ENCODE measurements at regions not wholly inside any gene's neighbourhood (a gene's known extent, or its start where the extent isn't known, plus 50 kb on each side); places are given as distances from the start of the nearest gene placed in this dataset.
A peak's percentile ranks its signal among the peaks of the same experiment; 100 is the strongest.
"Not testable (repeated sequence)": the region's sequence is repeated elsewhere in the genome, so short reads cannot be mapped to it uniquely, and the experiment has no call there.

- no peaks in the 10 kb centered on the region for H3K9me3 ChIP-seq (ENCODE audit: control insufficient read depth, low read length, poor library complexity, severe bottlenecking)
- DNase-seq (no peak), ATAC-seq (no peak)
- Mint-ChIP-seq H3K4me1 (peaks cover 30% of the 10 kb centered on the region), H3K36me3 (ENCODE audit: low read depth) (peaks cover 8% of the 10 kb centered on the region), H3K27me3 (peaks cover 81% of the 10 kb centered on the region), H3K27ac (no peak overlapping the region), H3K4me3 (peak overlapping the region; percentile 90)
Measured at GRCh38 chr1:181317261-181317930, 165.9 kb upstream of the CACNA1E start.

GRCh38 chr1:181318022-181318857 lies 165.1 kb upstream of the CACNA1E start:
- no peak overlapping the region for H3K27ac Mint-ChIP-seq

GRCh38 chr1:181318858-181319235 lies 164.5 kb upstream of the CACNA1E start:
- no peak for ATAC-seq
- peaks cover 28% of the 10 kb centered on the region for H3K4me1 Mint-ChIP-seq
- no peak overlapping the region for H3K27ac Mint-ChIP-seq
- no peaks in the 10 kb centered on the region for H3K9me3 ChIP-seq (ENCODE audit: control insufficient read depth, low read length, poor library complexity, severe bottlenecking)
- H3K27me3 Mint-ChIP-seq: peaks cover 73% of the 10 kb centered on the region
- DNase-seq: no peak
- H3K36me3 Mint-ChIP-seq (ENCODE audit: low read depth): peaks cover 7% of the 10 kb centered on the region
- peak overlapping the region; percentile 90 for H3K4me3 Mint-ChIP-seq

More at GRCh38 chr1:181318022-181318857, 165.1 kb upstream of the CACNA1E start:
- DNase-seq: no peak
- Mint-ChIP-seq H3K36me3 (ENCODE audit: low read depth) (peaks cover 7% of the 10 kb centered on the region), H3K4me3 (peak overlapping the region; percentile 90), H3K27me3 (peaks cover 73% of the 10 kb centered on the region), H3K4me1 (peaks cover 28% of the 10 kb centered on the region)
- peak; percentile 33 for ATAC-seq
- no peaks in the 10 kb centered on the region for H3K9me3 ChIP-seq (ENCODE audit: control insufficient read depth, low read length, poor library complexity, severe bottlenecking)

- Mint-ChIP-seq H3K36me3 (ENCODE audit: low read depth) (peaks cover 4% of the 10 kb centered on the region), H3K27me3 (peaks cover 66% of the 10 kb centered on the region), H3K4me3 (no peak overlapping the region), H3K27ac (no peak overlapping the region), H3K4me1 (peaks cover 22% of the 10 kb centered on the region)
- no peaks in the 10 kb centered on the region for H3K9me3 ChIP-seq (ENCODE audit: control insufficient read depth, low read length, poor library complexity, severe bottlenecking)
- ATAC-seq (no peak), DNase-seq (no peak)
Measured at GRCh38 chr1:181319907-181320306, 163.4 kb upstream of the CACNA1E start.

- Mint-ChIP-seq H3K4me1 (peaks cover 4% of the 10 kb centered on the region), H3K27me3 (peaks cover 17% of the 10 kb centered on the region), H3K36me3 (ENCODE audit: low read depth) (peaks cover 3% of the 10 kb centered on the region), H3K27ac (no peak overlapping the region), H3K4me3 (no peak overlapping the region)
- no peak for ATAC-seq
- no peaks in the 10 kb centered on the region for H3K9me3 ChIP-seq (ENCODE audit: control insufficient read depth, low read length, poor library complexity, severe bottlenecking)
- no peak for DNase-seq
Measured at GRCh38 chr1:181324797-181325616, 158.3 kb upstream of the CACNA1E start.

- not testable (repeated sequence) for H3K36me3 Mint-ChIP-seq (ENCODE audit: low read depth); H3K27ac Mint-ChIP-seq; DNase-seq; H3K4me1 Mint-ChIP-seq; ATAC-seq; H3K9me3 ChIP-seq (ENCODE audit: control insufficient read depth, low read length, poor library complexity, severe bottlenecking)
- Mint-ChIP-seq H3K27me3 (peaks cover 10% of the 10 kb centered on the region), H3K4me3 (peak overlapping the region; percentile 26)
Measured at GRCh38 chr1:181325765-181326164, 157.6 kb upstream of the CACNA1E start.

- Mint-ChIP-seq H3K4me3 (no peak overlapping the region), H3K36me3 (ENCODE audit: low read depth) (peaks cover 2% of the 10 kb centered on the region), H3K27ac (no peak overlapping the region), H3K4me1 (peaks cover 4% of the 10 kb centered on the region), H3K27me3 (peaks cover 6% of the 10 kb centered on the region)
- ATAC-seq (no peak), DNase-seq (no peak)
- no peaks in the 10 kb centered on the region for H3K9me3 ChIP-seq (ENCODE audit: control insufficient read depth, low read length, poor library complexity, severe bottlenecking)
Measured at GRCh38 chr1:181326348-181326747, 157.0 kb upstream of the CACNA1E start.

- Mint-ChIP-seq H3K27me3 (peaks cover 6% of the 10 kb centered on the region), H3K27ac (no peak overlapping the region), H3K4me1 (peaks cover 4% of the 10 kb centered on the region), H3K36me3 (ENCODE audit: low read depth) (peaks cover 2% of the 10 kb centered on the region), H3K4me3 (no peak overlapping the region)
- ATAC-seq (no peak), DNase-seq (no peak)
- no peaks in the 10 kb centered on the region for H3K9me3 ChIP-seq (ENCODE audit: control insufficient read depth, low read length, poor library complexity, severe bottlenecking)
Measured at GRCh38 chr1:181327796-181328195, 155.5 kb upstream of the CACNA1E start.

GRCh38 chr1:181334724-181335123 lies 148.6 kb upstream of the CACNA1E start:
- Mint-ChIP-seq H3K36me3 (ENCODE audit: low read depth) (no peaks in the 10 kb centered on the region), H3K4me1 (no peaks in the 10 kb centered on the region), H3K27ac (no peak overlapping the region), H3K27me3 (no peaks in the 10 kb centered on the region), H3K4me3 (no peak overlapping the region)
- ATAC-seq (no peak), DNase-seq (no peak)
- H3K9me3 ChIP-seq (ENCODE audit: control insufficient read depth, low read length, poor library complexity, severe bottlenecking): no peaks in the 10 kb centered on the region

GRCh38 chr1:181335631-181336030 lies 147.7 kb upstream of the CACNA1E start:
- H3K9me3 ChIP-seq (ENCODE audit: control insufficient read depth, low read length, poor library complexity, severe bottlenecking): no peaks in the 10 kb centered on the region
- Mint-ChIP-seq H3K36me3 (ENCODE audit: low read depth) (no peaks in the 10 kb centered on the region), H3K27ac (no peak overlapping the region), H3K4me3 (no peak overlapping the region), H3K4me1 (no peaks in the 10 kb centered on the region), H3K27me3 (no peaks in the 10 kb centered on the region)
- no peak for DNase-seq
- ATAC-seq: no peak

- peaks cover 3% of the 10 kb centered on the region for H3K36me3 Mint-ChIP-seq (ENCODE audit: low read depth)
- DNase-seq (no peak), ATAC-seq (no peak)
- no peak overlapping the region for H3K4me3 Mint-ChIP-seq
- no peaks in the 10 kb centered on the region for H3K9me3 ChIP-seq (ENCODE audit: control insufficient read depth, low read length, poor library complexity, severe bottlenecking)
- peaks cover 6% of the 10 kb centered on the region for H3K4me1 Mint-ChIP-seq
- H3K27me3 Mint-ChIP-seq: peaks cover 26% of the 10 kb centered on the region
- no peak overlapping the region for H3K27ac Mint-ChIP-seq
Measured at GRCh38 chr1:181341026-181341632, 142.2 kb upstream of the CACNA1E start.

- H3K9me3 ChIP-seq (ENCODE audit: control insufficient read depth, low read length, poor library complexity, severe bottlenecking): no peaks in the 10 kb centered on the region
- ATAC-seq (no peak), DNase-seq (no peak)
- Mint-ChIP-seq H3K36me3 (ENCODE audit: low read depth) (peaks cover 3% of the 10 kb centered on the region), H3K27me3 (peaks cover 26% of the 10 kb centered on the region), H3K4me3 (no peak overlapping the region), H3K27ac (no peak overlapping the region), H3K4me1 (peaks cover 9% of the 10 kb centered on the region)
Measured at GRCh38 chr1:181344091-181344490, 139.2 kb upstream of the CACNA1E start.

- Mint-ChIP-seq H3K4me3 (no peak overlapping the region), H3K4me1 (peaks cover 14% of the 10 kb centered on the region), H3K27me3 (peaks cover 26% of the 10 kb centered on the region), H3K36me3 (ENCODE audit: low read depth) (peaks cover 3% of the 10 kb centered on the region), H3K27ac (no peak overlapping the region)
- no peak for ATAC-seq
- H3K9me3 ChIP-seq (ENCODE audit: control insufficient read depth, low read length, poor library complexity, severe bottlenecking): no peaks in the 10 kb centered on the region
- DNase-seq: no peak
Measured at GRCh38 chr1:181345146-181345545, 138.2 kb upstream of the CACNA1E start.

All from T-helper 17 cell (primary cell).